ENCODE measurements at regions not wholly inside any gene's neighbourhood (a gene's known extent, or its start where the extent isn't known, plus 50 kb on each side); places are given as distances from the start of the nearest gene placed in this dataset.

- H3K27ac ChIP-seq (ENCODE audit: insufficient read depth, low read length), result no peak overlapping the region
- DNase-seq (ENCODE audit: low read depth in 2 of 2), result no peak
- H3K4me3 ChIP-seq (replicated peaks in 1 of 4; ENCODE audit: control extremely low read depth in 1 of 4, insufficient read depth in 1 of 4, low read depth in 3 of 4, low read length in 4 of 4), result no peak overlapping the region
- no peaks in the 10 kb centered on the region for H3K79me2 ChIP-seq (ENCODE audit: control insufficient read depth, insufficient read depth, low read length)
- H3K9ac ChIP-seq (ENCODE audit: insufficient read depth, low read length), result no peak overlapping the region
- TF ChIP-seq CTCF (conservative IDR thresholded peaks at IDR 0.05 in 1 of 2, IDR thresholded peaks at IDR 0.05 in 1 of 2; ENCODE audit: low read depth in 1 of 2, low read length in 2 of 2) (no peak), EZH2 (IDR thresholded peaks at IDR 0.05; ENCODE audit: low read length, missing control alignments) (no peak)
- H3K36me3 ChIP-seq (ENCODE audit: control insufficient read depth, insufficient read depth, low read length), result no peaks in the 10 kb centered on the region
- H3K27me3 ChIP-seq (ENCODE audit: control insufficient read depth, insufficient read depth, low read length), result no peaks in the 10 kb centered on the region
- no peaks in the 10 kb centered on the region for H3K9me3 ChIP-seq (ENCODE audit: control insufficient read depth, insufficient read depth, low read depth, low read length)
- no peak overlapping the region for H3K4me2 ChIP-seq (ENCODE audit: extremely low read depth, insufficient read depth, low read length)
- no peak overlapping the region for H2AFZ ChIP-seq (ENCODE audit: low read length)
- H3K4me1 ChIP-seq (ENCODE audit: control insufficient read depth, extremely low read depth, insufficient read depth, low read length), result no peaks in the 10 kb centered on the region
- H4K20me1 ChIP-seq (ENCODE audit: control insufficient read depth, extremely low read depth, insufficient read depth, low read length), result no peaks in the 10 kb centered on the region
Measured at GRCh38 chr18:30106356-30106755, 936.2 kb downstream of the DSC3 start.

- Histone ChIP-seq H3K36me3 (ENCODE audit: control insufficient read depth, insufficient read depth, low read length) (no peaks in the 10 kb centered on the region), H3K4me2 (ENCODE audit: extremely low read depth, insufficient read depth, low read length) (no peak overlapping the region)
- no peak for TF ChIP-seq EZH2 (IDR thresholded peaks at IDR 0.05; ENCODE audit: low read length, missing control alignments)
- TF ChIP-seq CTCF (conservative IDR thresholded peaks at IDR 0.05 in 1 of 2, IDR thresholded peaks at IDR 0.05 in 1 of 2; ENCODE audit: low read depth in 1 of 2, low read length in 2 of 2), result no peak
Measured at GRCh38 chr18:30103881-30104280, 938.7 kb downstream of the DSC3 start.

GRCh38 chr18:30096796-30097195 is 945.7 kb downstream of the DSC3 start:
- H3K4me2 ChIP-seq (ENCODE audit: extremely low read depth, insufficient read depth, low read length), result no peak overlapping the region
- no peak overlapping the region for H3K4me3 ChIP-seq (replicated peaks in 1 of 4; ENCODE audit: control extremely low read depth in 1 of 4, insufficient read depth in 1 of 4, low read depth in 3 of 4, low read length in 4 of 4)
- no peaks in the 10 kb centered on the region for H3K36me3 ChIP-seq (ENCODE audit: control insufficient read depth, insufficient read depth, low read length)
- H4K20me1 ChIP-seq (ENCODE audit: control insufficient read depth, extremely low read depth, insufficient read depth, low read length), result no peaks in the 10 kb centered on the region
- no peaks in the 10 kb centered on the region for H3K79me2 ChIP-seq (ENCODE audit: control insufficient read depth, insufficient read depth, low read length)
- no peak for DNase-seq (ENCODE audit: low read depth in 2 of 2)
- no peak overlapping the region for H2AFZ ChIP-seq (ENCODE audit: low read length)
- no peak overlapping the region for H3K27ac ChIP-seq (ENCODE audit: insufficient read depth, low read length)
- no peaks in the 10 kb centered on the region for H3K9me3 ChIP-seq (ENCODE audit: control insufficient read depth, insufficient read depth, low read depth, low read length)
- no peak overlapping the region for H3K9ac ChIP-seq (ENCODE audit: insufficient read depth, low read length)
- TF ChIP-seq CTCF (conservative IDR thresholded peaks at IDR 0.05 in 1 of 2, IDR thresholded peaks at IDR 0.05 in 1 of 2; ENCODE audit: low read depth in 1 of 2, low read length in 2 of 2), result no peak
- H3K4me1 ChIP-seq (ENCODE audit: control insufficient read depth, extremely low read depth, insufficient read depth, low read length), result no peaks in the 10 kb centered on the region
- no peaks in the 10 kb centered on the region for H3K27me3 ChIP-seq (ENCODE audit: control insufficient read depth, insufficient read depth, low read length)

More at GRCh38 chr18:30103881-30104280, 938.7 kb downstream of the DSC3 start:
- no peaks in the 10 kb centered on the region for H3K9me3 ChIP-seq (ENCODE audit: control insufficient read depth, insufficient read depth, low read depth, low read length)
- DNase-seq (ENCODE audit: low read depth in 2 of 2), result no peak
- H4K20me1 ChIP-seq (ENCODE audit: control insufficient read depth, extremely low read depth, insufficient read depth, low read length), result no peaks in the 10 kb centered on the region
- H2AFZ ChIP-seq (ENCODE audit: low read length), result no peak overlapping the region
- H3K27me3 ChIP-seq (ENCODE audit: control insufficient read depth, insufficient read depth, low read length), result no peaks in the 10 kb centered on the region
- H3K79me2 ChIP-seq (ENCODE audit: control insufficient read depth, insufficient read depth, low read length), result no peaks in the 10 kb centered on the region
- H3K4me3 ChIP-seq (replicated peaks in 1 of 4; ENCODE audit: control extremely low read depth in 1 of 4, insufficient read depth in 1 of 4, low read depth in 3 of 4, low read length in 4 of 4), result no peak overlapping the region
- no peaks in the 10 kb centered on the region for H3K4me1 ChIP-seq (ENCODE audit: control insufficient read depth, extremely low read depth, insufficient read depth, low read length)
- H3K27ac ChIP-seq (ENCODE audit: insufficient read depth, low read length), result no peak overlapping the region
- no peak overlapping the region for H3K9ac ChIP-seq (ENCODE audit: insufficient read depth, low read length)

Measured in fibroblast of lung (primary cell).